ENCODE measurements at regions not wholly inside any gene's neighbourhood (a gene's known extent, or its start where the extent isn't known, plus 50 kb on each side); places are given as distances from the start of the nearest gene placed in this dataset.

GRCh38 chr4:137200322-137200721, 332.0 kb downstream of the PCDH18 start:
- DNase-seq: peak; percentile 68

- no peak for DNase-seq
Observed at GRCh38 chr4:137198791-137199190, 333.5 kb downstream of the PCDH18 start.

- DNase-seq: no peak
Observed at GRCh38 chr4:137194670-137195069, 337.6 kb downstream of the PCDH18 start.

GRCh38 chr4:137193564-137193963, 338.7 kb downstream of the PCDH18 start:
- DNase-seq: no peak

GRCh38 chr4:137181293-137181899, 350.9 kb downstream of the PCDH18 start:
- no peak for DNase-seq

GRCh38 chr4:137180349-137180748, 351.9 kb downstream of the PCDH18 start:
- no peak for DNase-seq

- no peak for DNase-seq
Observed at GRCh38 chr4:137156807-137157206, 375.5 kb downstream of the PCDH18 start.

- no peak for DNase-seq
Observed at GRCh38 chr4:137156054-137156453, 376.2 kb downstream of the PCDH18 start.

- DNase-seq: no peak
Observed at GRCh38 chr4:137131201-137131600, 401.1 kb downstream of the PCDH18 start.

GRCh38 chr4:137129845-137130244, 402.4 kb downstream of the PCDH18 start:
- DNase-seq: no peak

- DNase-seq: no peak
Observed at GRCh38 chr4:137129441-137129840, 402.9 kb downstream of the PCDH18 start.

GRCh38 chr4:137125011-137125410, 407.3 kb downstream of the PCDH18 start:
- DNase-seq: no peak

GRCh38 chr4:137124278-137124932, 407.9 kb downstream of the PCDH18 start:
- DNase-seq: peak; percentile 37

- DNase-seq: no peak
Observed at GRCh38 chr4:137122876-137123275, 409.4 kb downstream of the PCDH18 start.

- DNase-seq: no peak
Observed at GRCh38 chr4:137116144-137116543, 416.1 kb downstream of the PCDH18 start.

GRCh38 chr4:137106733-137107132, 425.6 kb downstream of the PCDH18 start:
- no peak for DNase-seq

GRCh38 chr4:137106287-137106686, 426.0 kb downstream of the PCDH18 start:
- no peak for DNase-seq

- no peak for DNase-seq
Observed at GRCh38 chr4:137090951-137091350, 441.3 kb downstream of the PCDH18 start.

- DNase-seq: no peak
Observed at GRCh38 chr4:137083571-137084135, 448.6 kb downstream of the PCDH18 start.

GRCh38 chr4:137082061-137082460, 450.2 kb downstream of the PCDH18 start:
- DNase-seq: no peak

GRCh38 chr4:137076908-137077307, 455.4 kb downstream of the PCDH18 start:
- DNase-seq: no peak

GRCh38 chr4:137075586-137075985, 456.7 kb downstream of the PCDH18 start:
- no peak for DNase-seq

GRCh38 chr4:137070614-137071013, 461.7 kb downstream of the PCDH18 start:
- DNase-seq: no peak

- DNase-seq: no peak
Observed at GRCh38 chr4:137069473-137069872, 462.8 kb downstream of the PCDH18 start.

GRCh38 chr4:137067735-137068134, 464.6 kb downstream of the PCDH18 start:
- DNase-seq: no peak

Data from NCI-H146 (cell line).